Mucosa of descending colon (tissue), 3 donors: ENCODE measurements at regions not wholly inside any gene's neighbourhood (a gene's known extent, or its start where the extent isn't known, plus 50 kb on each side); places are given as distances from the start of the nearest gene placed in this dataset.

Experiments
- ATAC-seq: fragments of 200-7000 bp; cut with Tn5 transposase; one replicate; pipeline ENCODE4 v1.9.1; 2020; ENCODE audit warnings: mild to moderate bottlenecking, moderate library complexity
- DNase-seq, 3 donors: peaks; one replicate each; pipeline ENCODE4 v3.0.0-alpha.2; 2020
- H3K36me3 ChIP-seq: fragments of 200-600 bp; one replicate; pipeline ENCODE4 v1.8.0; 2021; ENCODE audit warnings: low read depth, mild to moderate bottlenecking
- H3K4me1 ChIP-seq: fragments of 200-600 bp; one replicate; pipeline ENCODE4 v1.8.0; 2021; ENCODE audit warnings: low read depth, mild to moderate bottlenecking
- H3K4me3 ChIP-seq: fragments of 200-600 bp; one replicate; pipeline ENCODE4 v1.8.0; 2021; ENCODE audit warnings: mild to moderate bottlenecking
- H3K9me3 ChIP-seq: fragments of 200-600 bp; one replicate; pipeline ENCODE4 v1.8.0; 2021; ENCODE audit warnings: mild to moderate bottlenecking
- intact Hi-C, 2 donors: fragments of 100-400 bp; cut with DNase I in 1 of 2; cut with micrococcal nuclease in 1 of 2; formaldehyde crosslinking; loops; one replicate each; pipeline versions ENCODE4 v1.11.0 to v1.11.1; 2022; cut with DNase I, micrococcal nuclease
- TF ChIP-seq, protein P1 (sequence below): fragments of 200-600 bp; IDR thresholded peaks from one replicate; pipeline ENCODE4 v1.8.0; 2022; ENCODE audit warnings: antibody characterized with exemption, mild to moderate bottlenecking
- donor health status: DM: no; HTN: no; CAD: no; lungs with moderate emphysema.
- donor health status: DM: no; HTN: no; CAD: no.
- donor health status: DM: no; HTN: yes; CAD: no.

DNA sequence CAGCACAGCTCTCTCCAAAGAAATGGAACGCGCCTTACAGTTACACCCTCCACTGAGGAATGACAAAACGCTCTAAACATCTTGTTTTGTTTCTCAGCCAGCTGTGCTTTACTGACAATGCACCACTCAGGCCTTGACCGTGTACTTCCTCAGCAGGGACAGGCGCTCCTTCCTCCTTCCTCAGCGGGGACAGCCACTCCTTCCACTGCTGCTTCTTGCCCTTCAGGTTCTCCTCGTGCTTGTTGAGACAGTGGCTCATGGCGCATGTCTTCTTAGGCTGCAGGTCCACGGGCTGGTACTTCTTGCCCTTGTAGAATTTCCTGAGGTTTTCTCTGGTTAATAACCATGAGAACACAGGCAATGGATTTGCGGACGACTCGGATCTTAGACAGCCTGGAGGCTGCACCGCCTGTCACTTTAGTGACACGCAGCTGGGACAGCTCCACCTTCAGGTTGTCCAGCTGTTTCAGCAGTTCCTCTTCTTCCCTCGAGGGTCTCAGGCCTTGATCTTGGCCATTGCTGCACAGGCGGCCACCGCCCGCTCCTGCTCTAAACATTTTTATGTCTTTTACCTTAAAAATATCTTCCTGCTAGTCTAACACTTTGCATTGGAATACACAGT, 613.8 kb downstream of the BRD1 start:
- no peaks in the 10 kb centered on the region for H3K4me1 ChIP-seq
- no peaks in the 10 kb centered on the region for H3K36me3 ChIP-seq
- DNase-seq = peak in 1 of 3 donors; percentile 8
- ATAC-seq = no peak
- intact Hi-C loops = no loop called here
- TF ChIP-seq, protein P1, sequence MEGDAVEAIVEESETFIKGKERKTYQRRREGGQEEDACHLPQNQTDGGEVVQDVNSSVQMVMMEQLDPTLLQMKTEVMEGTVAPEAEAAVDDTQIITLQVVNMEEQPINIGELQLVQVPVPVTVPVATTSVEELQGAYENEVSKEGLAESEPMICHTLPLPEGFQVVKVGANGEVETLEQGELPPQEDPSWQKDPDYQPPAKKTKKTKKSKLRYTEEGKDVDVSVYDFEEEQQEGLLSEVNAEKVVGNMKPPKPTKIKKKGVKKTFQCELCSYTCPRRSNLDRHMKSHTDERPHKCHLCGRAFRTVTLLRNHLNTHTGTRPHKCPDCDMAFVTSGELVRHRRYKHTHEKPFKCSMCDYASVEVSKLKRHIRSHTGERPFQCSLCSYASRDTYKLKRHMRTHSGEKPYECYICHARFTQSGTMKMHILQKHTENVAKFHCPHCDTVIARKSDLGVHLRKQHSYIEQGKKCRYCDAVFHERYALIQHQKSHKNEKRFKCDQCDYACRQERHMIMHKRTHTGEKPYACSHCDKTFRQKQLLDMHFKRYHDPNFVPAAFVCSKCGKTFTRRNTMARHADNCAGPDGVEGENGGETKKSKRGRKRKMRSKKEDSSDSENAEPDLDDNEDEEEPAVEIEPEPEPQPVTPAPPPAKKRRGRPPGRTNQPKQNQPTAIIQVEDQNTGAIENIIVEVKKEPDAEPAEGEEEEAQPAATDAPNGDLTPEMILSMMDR = no peak
- no peak overlapping the region for H3K4me3 ChIP-seq
- peaks cover 6% of the 10 kb centered on the region for H3K9me3 ChIP-seq

DNA sequence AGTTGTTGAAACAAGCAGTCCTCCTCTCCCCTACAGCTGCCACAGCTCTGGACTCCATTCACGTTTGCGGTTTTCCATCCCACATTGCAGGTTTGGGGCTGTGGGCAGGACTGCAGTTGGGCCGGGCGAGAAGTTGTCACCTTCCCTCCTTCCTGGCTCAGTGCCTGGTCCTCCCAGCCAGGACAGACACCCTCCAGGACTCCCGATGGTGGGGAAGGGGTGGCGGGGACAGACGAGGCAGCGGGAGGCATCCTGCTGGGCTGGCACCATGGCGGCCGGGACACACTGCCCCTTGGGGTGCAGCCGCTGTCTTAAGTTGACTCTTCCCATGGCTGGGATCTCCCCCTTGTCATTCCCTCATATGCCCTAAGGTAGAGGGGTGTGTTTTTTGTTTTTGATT, 615.2 kb downstream of the BRD1 start:
- Histone ChIP-seq H3K4me3 (no peak overlapping the region), H3K9me3 (no peaks in the 10 kb centered on the region), H3K36me3 (no peaks in the 10 kb centered on the region), H3K4me1 (no peaks in the 10 kb centered on the region)
- ATAC-seq (no peak), DNase-seq (peak in 1 of 3 donors; percentile 30)
- TF ChIP-seq, protein P1 = no peak
- intact Hi-C loops = no loop called here

DNA sequence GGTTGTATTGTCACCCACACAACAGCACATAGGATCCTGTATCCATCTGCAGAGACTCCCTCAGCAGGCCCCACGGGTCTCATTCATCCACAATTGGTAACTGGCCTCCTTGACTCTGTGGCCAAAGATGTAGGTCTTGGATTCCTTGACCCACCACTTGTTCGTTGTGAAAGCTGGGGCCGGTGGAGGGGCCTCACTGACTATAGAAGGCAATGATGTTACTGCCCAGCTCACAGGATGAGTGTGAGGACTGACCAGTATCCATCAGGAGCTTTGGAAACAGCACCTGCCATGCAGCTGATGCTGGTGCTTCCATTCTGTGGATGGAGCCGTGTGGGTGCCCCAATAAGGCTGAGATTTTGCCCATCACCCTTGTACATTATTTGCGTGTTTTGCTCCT, 615.7 kb downstream of the BRD1 start:
- ATAC-seq (no peak), DNase-seq (peak in 1 of 3 donors; percentile 8)
- intact Hi-C loops = no loop called here
- Histone ChIP-seq H3K36me3 (no peaks in the 10 kb centered on the region), H3K9me3 (no peaks in the 10 kb centered on the region), H3K4me3 (no peak overlapping the region), H3K4me1 (no peaks in the 10 kb centered on the region)
- TF ChIP-seq, protein P1 = no peak

DNA sequence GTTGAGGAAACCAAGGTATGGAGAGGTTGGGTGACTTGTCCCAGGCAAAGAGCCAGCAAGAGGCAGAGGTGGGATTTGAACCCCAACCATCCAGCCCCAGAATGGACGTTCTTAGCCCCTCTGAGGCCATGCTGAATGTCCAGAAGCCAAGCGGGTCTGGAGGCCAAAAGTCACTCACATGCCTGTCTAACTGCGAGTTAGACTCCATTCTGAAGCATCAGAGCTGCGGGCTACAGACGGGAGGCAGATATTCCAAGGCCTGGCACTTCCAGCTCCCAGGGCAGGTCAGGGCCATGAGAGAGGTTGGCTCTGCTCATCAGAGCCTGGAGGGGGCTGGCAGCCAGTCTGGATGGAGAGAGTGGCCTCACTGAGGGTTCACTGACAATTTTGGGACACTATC, 616.5 kb downstream of the BRD1 start:
- intact Hi-C loops = no loop called here
- Histone ChIP-seq H3K4me1 (no peaks in the 10 kb centered on the region), H3K4me3 (no peak overlapping the region), H3K36me3 (no peaks in the 10 kb centered on the region), H3K9me3 (no peaks in the 10 kb centered on the region)
- ATAC-seq (no peak), DNase-seq (peak in 1 of 3 donors; percentile 10)
- TF ChIP-seq, protein P1 = no peak

DNA sequence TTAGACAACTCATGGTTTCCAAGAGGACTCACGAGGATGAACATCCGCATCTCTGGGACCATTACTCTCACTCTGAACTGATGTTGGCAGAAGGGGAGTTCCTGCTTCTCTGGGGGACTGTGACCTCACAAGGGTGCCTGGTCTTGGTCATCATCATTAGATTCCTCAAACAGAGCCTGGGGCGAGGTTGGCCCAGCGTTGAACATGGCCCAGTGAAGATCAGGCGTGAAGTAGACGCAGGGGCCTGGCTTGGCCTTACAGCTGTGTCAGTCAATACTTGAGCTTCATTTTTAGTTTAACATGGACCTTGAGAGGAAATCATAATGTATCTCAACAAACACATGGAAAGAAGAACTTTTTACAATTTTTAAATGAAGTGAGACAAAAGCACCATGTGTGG, 617.1 kb downstream of the BRD1 start:
- ATAC-seq (no peak), DNase-seq (no peak)
- Histone ChIP-seq H3K4me1 (no peaks in the 10 kb centered on the region), H3K36me3 (no peaks in the 10 kb centered on the region), H3K4me3 (no peak overlapping the region), H3K9me3 (no peaks in the 10 kb centered on the region)
- TF ChIP-seq, protein P1 = no peak
- intact Hi-C loops = no loop called here
